Pancreas (tissue), 10 donors: ENCODE measurements at regions not wholly inside any gene's neighbourhood (a gene's known extent, or its start where the extent isn't known, plus 50 kb on each side); places are given as distances from the start of the nearest gene placed in this dataset.

ENCODE experiments used
- ATAC-seq, 4 donors: fragments of 200-7000 bp; cut with Tn5 transposase; one replicate each; pipeline versions ENCODE4 v1.8.0 to v1.9.1; 2020; ENCODE audit warnings: mild to moderate bottlenecking in 4 of 4, moderate library complexity in 4 of 4
- DNase-seq, 6 donors: peaks; one replicate each; pipeline ENCODE4 v3.0.0-alpha.2; 2020
- FAIRE-seq: peaks from 2 replicates; lab custom pipeline; 2012; peaks lifted over from hg19 to GRCh38; lab: Jason Lieb, UNC
- H3K27ac ChIP-seq, 4 donors: fragments of 200-600 bp; sonication (generic); 1 replicate in 3 of 4; 2 replicates in 1 of 4; pipeline versions ENCODE4 v1.5.0 to v1.8.0; 2020
- H3K27me3 ChIP-seq, 4 donors: fragments of 200-600 bp; one replicate each; pipeline ENCODE4 v1.8.0; 2021
- H3K36me3 ChIP-seq, 3 donors: fragments of 200-600 bp; sonication (generic) in 1 of 3; one replicate each; pipeline versions ENCODE4 v1.5.0 to v1.8.0; 2020 to 2021
- H3K4me1 ChIP-seq, 3 donors: fragments of 200-600 bp; one replicate each; pipeline ENCODE4 v1.8.0; 2021
- H3K4me3 ChIP-seq, 4 donors: fragments of 200-600 bp; sonication (generic) in 2 of 4; one replicate each; pipeline versions ENCODE4 v1.5.0 to v1.8.0; 2020 to 2021
- H3K9me3 ChIP-seq, 4 donors: fragments of 200-600 bp; one replicate each; pipeline ENCODE4 v1.8.0; 2021
- WGBS, 2 donors: extraction: QIAGEN DNeasy Blood & Tissue Kit; methylation state at CpG; one replicate each; pipeline ENCODE4 v1.1.7; 2013; 5-methylcytosine and 5-hydroxymethylcytosine counted together
- intact Hi-C, 3 donors: fragments of 100-400 bp; cut with DNase I; formaldehyde crosslinking; loops; one replicate each; pipeline versions ENCODE4 v1.11.1 to v1.14.2; 2022
- TF ChIP-seq, protein P1 (sequence below), 4 donors: fragments of 200-600 bp; sonication (generic) in 3 of 4; IDR thresholded peaks; one replicate each; pipeline versions ENCODE4 v1.5.0 to v1.8.0; 2021; ENCODE audit warnings: antibody characterized with exemption in 4 of 4
- donor health status: healthy with polysubstance abuse.
- donor health status: DM: no; HTN: no; CAD: no; lungs with moderate emphysema.
- donor health status: DM: no; HTN: no; CAD: no.
- donor health status: control.
- donor health status: control.
- donor health status: Bipolar disorder and iron deficiency.
- donor health status: DM: yes; HTN: yes; CAD: no.
- donor health status: DM: no; HTN: no; CAD: no.
- donor health status: DM: no; HTN: no; CAD: no.
- donor health status: DM: yes; HTN: yes; CAD: no.

- intact Hi-C loops = no loop called here
- Histone ChIP-seq H3K9me3 (no peaks in the 10 kb centered on the region), H3K27ac (no peak overlapping the region), H3K27me3 (no peaks in the 10 kb centered on the region), H3K4me3 (no peak overlapping the region), H3K36me3 (no peaks in the 10 kb centered on the region), H3K4me1 (no peaks in the 10 kb centered on the region)
- no peak for FAIRE-seq
- TF ChIP-seq, protein P1, sequence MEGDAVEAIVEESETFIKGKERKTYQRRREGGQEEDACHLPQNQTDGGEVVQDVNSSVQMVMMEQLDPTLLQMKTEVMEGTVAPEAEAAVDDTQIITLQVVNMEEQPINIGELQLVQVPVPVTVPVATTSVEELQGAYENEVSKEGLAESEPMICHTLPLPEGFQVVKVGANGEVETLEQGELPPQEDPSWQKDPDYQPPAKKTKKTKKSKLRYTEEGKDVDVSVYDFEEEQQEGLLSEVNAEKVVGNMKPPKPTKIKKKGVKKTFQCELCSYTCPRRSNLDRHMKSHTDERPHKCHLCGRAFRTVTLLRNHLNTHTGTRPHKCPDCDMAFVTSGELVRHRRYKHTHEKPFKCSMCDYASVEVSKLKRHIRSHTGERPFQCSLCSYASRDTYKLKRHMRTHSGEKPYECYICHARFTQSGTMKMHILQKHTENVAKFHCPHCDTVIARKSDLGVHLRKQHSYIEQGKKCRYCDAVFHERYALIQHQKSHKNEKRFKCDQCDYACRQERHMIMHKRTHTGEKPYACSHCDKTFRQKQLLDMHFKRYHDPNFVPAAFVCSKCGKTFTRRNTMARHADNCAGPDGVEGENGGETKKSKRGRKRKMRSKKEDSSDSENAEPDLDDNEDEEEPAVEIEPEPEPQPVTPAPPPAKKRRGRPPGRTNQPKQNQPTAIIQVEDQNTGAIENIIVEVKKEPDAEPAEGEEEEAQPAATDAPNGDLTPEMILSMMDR (IDR thresholded peaks at IDR 0.05) = no peak
- no peak for DNase-seq
- no peak for ATAC-seq
These were observed 1280.6 kb upstream of the ACO1 start for GRCh38 chr9:31103836-31104235.

DNA sequence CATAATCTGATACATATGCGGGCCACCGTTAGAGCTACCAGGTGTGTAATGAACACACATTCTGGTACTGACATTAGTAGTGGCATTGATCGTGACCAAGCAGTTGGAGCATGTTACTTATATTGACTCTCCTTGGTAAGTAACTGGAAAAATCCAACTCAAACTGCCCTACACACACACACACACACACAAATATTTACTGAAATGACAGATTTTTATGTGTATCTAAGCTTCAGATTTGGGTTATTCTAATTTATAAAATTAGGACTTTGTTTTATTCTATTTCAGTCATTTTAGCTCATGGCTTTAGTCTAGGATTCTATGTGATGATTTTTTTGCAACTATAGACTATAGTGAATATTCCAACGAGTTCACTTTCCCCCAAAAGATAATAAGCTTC lies 1280.2 kb upstream of the ACO1 start:
- no peaks in the 10 kb centered on the region for H3K4me1 ChIP-seq
- no peaks in the 10 kb centered on the region for H3K36me3 ChIP-seq
- ATAC-seq (no peak), DNase-seq (no peak), FAIRE-seq (no peak)
- H3K27me3 ChIP-seq = no peaks in the 10 kb centered on the region
- H3K27ac ChIP-seq = no peak overlapping the region
- WGBS, 2 donors = 28 to 35% methylated on average over 4 of the region's 4 CpGs
- H3K4me3 ChIP-seq = no peak overlapping the region
- H3K9me3 ChIP-seq = no peaks in the 10 kb centered on the region
- TF ChIP-seq, protein P1 (IDR thresholded peaks at IDR 0.05) = no peak
- intact Hi-C loops = no loop called here

DNA sequence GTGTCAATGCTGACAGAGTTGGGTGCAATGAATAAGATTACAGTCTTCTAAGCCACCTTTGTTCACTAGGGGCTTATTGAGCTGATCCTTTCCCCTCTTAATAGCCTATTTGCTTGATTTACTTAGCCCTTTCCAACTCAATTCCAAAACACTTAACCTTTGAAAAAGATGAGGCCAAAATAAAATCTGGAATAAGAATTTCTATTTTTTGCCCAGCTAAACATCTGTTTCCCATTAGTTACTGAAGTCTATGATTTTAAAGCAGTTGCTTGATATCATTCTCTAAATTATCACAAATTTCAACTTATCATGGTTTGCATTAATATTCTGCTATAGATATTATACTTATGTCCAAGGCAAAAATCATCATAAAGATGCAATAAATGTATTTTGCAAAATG lies 1272.0 kb upstream of the ACO1 start:
- DNase-seq = no peak
- Histone ChIP-seq H3K9me3 (no peaks in the 10 kb centered on the region), H3K4me3 (no peak overlapping the region), H3K4me1 (no peaks in the 10 kb centered on the region), H3K27ac (no peak overlapping the region), H3K36me3 (no peaks in the 10 kb centered on the region), H3K27me3 (no peaks in the 10 kb centered on the region)
- FAIRE-seq = no peak
- intact Hi-C loops = no loop called here
- TF ChIP-seq, protein P1 (IDR thresholded peaks at IDR 0.05) = no peak
- no peak for ATAC-seq

GRCh38 chr9:31114346-31114745 lies 1270.1 kb upstream of the ACO1 start:
- H3K4me1 ChIP-seq = no peaks in the 10 kb centered on the region
- no peaks in the 10 kb centered on the region for H3K36me3 ChIP-seq
- no peak for ATAC-seq
- FAIRE-seq = no peak
- 71 to 79% methylated on average over 1 of the region's 1 CpG for WGBS, 2 donors
- no peak overlapping the region for H3K27ac ChIP-seq
- H3K27me3 ChIP-seq = no peaks in the 10 kb centered on the region
- no peaks in the 10 kb centered on the region for H3K9me3 ChIP-seq
- no peak overlapping the region for H3K4me3 ChIP-seq
- DNase-seq = no peak
- intact Hi-C loops = no loop called here
- TF ChIP-seq, protein P1 (IDR thresholded peaks at IDR 0.05) = no peak

DNA sequence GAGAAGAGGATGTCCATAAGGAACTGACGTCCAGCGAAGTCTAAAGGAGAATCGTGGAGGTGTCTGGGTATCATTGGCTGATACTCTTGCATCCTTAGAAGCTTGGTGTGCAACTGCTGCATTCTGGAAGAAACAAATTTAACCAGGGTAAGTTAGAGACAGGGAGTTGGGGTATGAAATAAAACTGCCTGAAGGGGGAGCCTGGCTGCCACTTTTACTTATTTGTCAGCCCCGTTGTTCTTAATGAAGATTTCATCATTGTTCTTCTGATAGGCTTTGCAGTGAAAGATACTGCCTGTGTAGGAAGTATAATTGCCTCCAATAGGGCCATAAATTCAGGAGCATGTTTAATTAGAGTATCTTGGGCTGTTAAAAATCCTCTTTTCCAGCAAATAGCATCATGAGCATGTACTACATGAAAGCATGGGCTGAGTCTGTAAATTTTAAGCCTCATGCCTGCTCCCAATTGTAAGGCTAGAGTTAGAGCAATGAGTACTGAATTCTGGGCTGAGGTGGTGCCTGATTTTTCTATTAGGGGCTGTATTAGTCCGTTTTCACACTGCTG lies 1264.5 kb upstream of the ACO1 start:
- TF ChIP-seq, protein P1 (IDR thresholded peaks at IDR 0.05) = peak in 2 of 4 donors; percentile 9 to 38
- 24 to 27% methylated on average over 5 of the region's 5 CpGs for WGBS, 2 donors
- H3K4me3 ChIP-seq = no peak overlapping the region
- H3K27ac ChIP-seq = no peak overlapping the region
- H3K36me3 ChIP-seq = no peaks in the 10 kb centered on the region
- no peaks in the 10 kb centered on the region for H3K4me1 ChIP-seq
- H3K27me3 ChIP-seq = no peaks in the 10 kb centered on the region
- ATAC-seq = peak; percentile 50 to 78 (median 72)
- intact Hi-C loops = no loop called here
- FAIRE-seq = no peak
- peak in 1 of 6 donors; percentile 19 for DNase-seq
- no peaks in the 10 kb centered on the region for H3K9me3 ChIP-seq
